ENCODE measurements at regions not wholly inside any gene's neighbourhood (a gene's known extent, or its start where the extent isn't known, plus 50 kb on each side); places are given as distances from the start of the nearest gene placed in this dataset.
"Not testable (repeated sequence)": the region's sequence is repeated elsewhere in the genome, so short reads cannot be mapped to it uniquely, and the experiment has no call there.

DNA sequence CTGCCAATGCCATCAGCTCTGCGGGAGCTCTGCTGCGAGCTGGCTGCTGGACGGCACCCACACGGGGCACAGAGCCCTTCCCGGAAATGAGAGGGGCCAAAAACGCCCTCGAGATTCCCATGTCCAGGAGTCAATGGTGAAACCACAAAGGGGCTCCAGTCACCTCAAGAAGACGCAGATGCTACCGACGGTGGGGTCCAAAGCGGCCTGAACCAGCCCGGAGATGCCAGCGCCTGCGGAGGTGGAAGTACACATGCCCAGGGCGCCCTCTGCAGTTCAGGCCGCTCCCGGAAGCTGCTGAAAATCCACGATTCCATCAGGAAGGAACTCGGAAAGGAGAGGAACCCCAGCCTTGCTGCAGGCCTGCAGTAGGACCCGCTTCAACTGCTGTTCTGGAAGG, 82.4 kb upstream of the SELENOP start:
- DNase-seq (ENCODE audit: low read depth), result no peak

DNA sequence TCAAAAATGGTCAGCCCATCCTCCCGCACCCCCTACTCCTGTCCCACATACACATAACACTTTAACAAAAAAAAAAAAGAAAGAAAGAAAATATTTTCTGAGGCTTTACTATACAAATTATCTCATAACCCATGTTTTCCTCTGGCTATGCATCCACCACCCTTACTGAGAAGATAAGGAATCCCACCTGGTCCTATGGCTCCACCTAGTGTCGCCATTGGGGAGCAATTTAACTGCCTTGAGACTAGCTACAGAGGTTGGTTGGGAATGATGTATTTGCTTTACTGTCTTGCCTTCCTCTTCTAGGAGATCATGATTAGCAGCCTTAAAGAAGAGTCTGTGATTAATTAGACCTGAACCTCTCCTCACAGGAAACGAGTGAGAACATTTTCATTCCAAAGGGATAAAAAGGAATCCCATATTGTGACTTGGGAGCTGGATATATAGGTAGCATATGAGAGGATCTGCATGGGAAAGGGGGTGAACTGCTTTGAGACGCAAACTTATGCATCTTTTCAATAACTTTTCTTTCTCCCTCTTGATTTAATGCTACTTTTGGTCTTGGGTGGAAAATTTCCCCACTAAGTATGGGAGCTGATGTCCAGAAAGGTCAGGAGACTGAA, 77.7 kb upstream of the SELENOP start:
- DNase-seq (ENCODE audit: low read depth), result peak; percentile 24

DNA sequence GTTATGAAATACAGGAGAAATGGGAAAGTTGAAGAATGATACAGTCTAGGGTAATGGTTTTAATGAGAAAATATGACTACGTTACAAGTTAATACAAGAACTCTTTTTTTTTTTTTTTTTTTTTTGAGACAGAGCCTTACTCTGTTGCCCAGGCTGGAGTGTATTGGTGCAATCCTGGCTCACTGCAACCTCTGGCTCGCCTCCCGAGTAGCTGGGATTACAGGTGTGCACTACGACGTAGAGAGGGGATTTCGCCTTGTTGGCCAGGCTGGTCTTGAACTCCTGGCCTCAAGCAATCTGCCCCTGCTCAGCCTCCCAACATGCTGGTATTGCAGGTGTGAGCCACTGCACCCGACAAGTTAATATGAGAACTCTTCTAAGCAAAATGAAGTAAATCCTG, 77.1 kb upstream of the SELENOP start:
- DNase-seq (ENCODE audit: low read depth), result no peak

- DNase-seq (ENCODE audit: low read depth), result no peak
Observed at GRCh38 chr5:42887575-42887974, 75.9 kb upstream of the SELENOP start.

GRCh38 chr5:42887097-42887496, 75.4 kb upstream of the SELENOP start:
- no peak for DNase-seq (ENCODE audit: low read depth)

- DNase-seq (ENCODE audit: low read depth), result no peak
Observed at GRCh38 chr5:42886635-42887034, 74.9 kb upstream of the SELENOP start.

DNA sequence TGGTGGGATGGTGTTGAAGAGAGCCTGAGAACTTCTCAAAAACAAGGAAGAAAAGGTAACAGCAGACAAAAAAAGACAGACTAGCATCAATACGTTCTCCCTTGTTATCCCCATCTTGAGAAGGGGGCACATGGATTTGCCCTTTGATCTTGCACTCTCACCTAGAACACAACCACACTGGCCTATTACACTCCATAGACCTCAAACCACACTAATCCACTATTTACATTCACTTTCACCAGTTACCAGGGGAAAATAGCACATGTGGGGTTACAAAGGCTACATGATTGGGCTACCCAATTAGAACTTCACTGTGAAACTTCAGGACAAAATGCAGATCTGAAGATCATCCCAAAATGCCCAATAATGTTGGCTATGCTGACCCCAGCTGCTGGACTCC, 72.6 kb upstream of the SELENOP start:
- DNase-seq (ENCODE audit: low read depth), result no peak

GRCh38 chr5:42881416-42882117, 69.9 kb upstream of the SELENOP start:
- no peak for DNase-seq (ENCODE audit: low read depth)

DNA sequence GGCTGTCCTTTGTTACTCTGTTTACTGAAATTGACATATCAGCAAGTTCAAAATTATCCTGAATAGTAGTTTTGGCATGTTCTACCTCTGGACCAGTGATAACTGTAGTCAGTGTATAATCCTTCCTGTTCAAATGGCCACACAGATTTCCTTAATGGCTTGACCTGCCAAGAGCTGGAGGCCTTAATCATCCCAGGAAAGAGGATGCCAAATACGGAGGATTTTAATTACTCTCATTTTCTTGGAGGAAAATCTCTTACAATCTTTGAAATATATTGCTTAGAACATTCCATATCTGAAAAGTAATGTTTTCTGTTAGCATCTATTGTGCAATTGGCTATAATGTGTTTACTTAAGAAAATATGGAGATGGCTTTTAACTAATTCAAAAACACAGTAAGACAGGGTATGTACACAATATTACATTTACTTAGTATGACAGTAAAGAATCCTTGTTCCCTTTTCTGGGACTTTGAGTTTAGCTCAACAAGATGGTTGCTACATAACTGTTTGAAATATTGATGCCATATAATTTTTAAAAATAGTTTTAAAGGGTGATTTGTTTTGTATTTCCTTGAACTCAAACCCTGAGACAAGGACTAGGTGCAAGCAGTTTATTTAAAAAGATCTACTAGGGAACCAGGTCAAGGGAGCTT, 68.9 kb upstream of the SELENOP start:
- no peak for DNase-seq (ENCODE audit: low read depth)

DNA sequence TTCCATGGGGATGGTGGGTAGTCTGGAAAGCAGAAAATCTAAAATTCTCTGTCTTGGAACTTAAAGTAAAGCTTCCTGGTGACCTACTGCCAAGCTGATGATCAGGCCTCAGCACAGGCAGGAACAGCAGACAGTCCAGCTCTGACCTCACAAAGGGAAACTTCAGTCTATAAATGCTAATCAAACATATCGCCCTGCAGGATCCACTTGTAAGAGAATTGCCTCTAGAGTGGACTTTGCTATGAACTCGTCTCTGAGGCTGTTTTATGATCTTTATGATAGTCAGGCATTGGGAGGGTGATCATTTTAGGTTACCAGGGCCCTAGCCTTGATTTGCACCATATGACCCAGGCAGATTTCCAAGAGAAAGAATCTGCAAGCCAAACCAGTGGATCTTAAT, 67.6 kb upstream of the SELENOP start:
- no peak for DNase-seq (ENCODE audit: low read depth)

- DNase-seq (ENCODE audit: low read depth), result no peak
Observed at GRCh38 chr5:42878550-42878949, 66.9 kb upstream of the SELENOP start.

- no peak for DNase-seq (ENCODE audit: low read depth)
Observed at GRCh38 chr5:42878041-42878440, 66.3 kb upstream of the SELENOP start.

GRCh38 chr5:42877431-42877830, 65.7 kb upstream of the SELENOP start:
- DNase-seq (ENCODE audit: low read depth), result no peak

DNA sequence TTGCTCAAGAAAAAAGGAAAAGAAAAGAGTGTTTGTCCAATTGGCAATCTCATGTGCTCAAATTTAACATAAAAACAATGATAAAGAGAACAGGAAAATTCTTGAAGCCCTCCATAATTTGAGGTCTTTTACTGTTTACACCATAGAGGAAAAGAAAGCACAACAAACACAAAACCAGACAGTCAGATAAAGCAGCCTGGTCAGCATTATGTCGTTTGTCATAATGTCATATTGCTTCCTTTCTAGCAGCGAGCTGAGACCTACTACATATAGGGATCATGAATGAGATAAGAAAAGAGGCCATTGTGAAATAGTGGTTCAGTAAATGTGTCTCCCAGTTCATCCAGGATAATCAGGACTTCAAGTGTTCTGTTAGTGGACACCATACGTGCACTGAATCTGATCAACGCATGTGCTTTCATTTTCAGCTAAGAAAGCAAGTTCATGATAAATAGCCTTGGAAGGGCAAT, 64.7 kb upstream of the SELENOP start:
- no peak for DNase-seq (ENCODE audit: low read depth)

- DNase-seq (ENCODE audit: low read depth), result no peak
Observed at GRCh38 chr5:42875785-42876374, 64.2 kb upstream of the SELENOP start.

- DNase-seq (ENCODE audit: low read depth), result no peak
Observed at GRCh38 chr5:42875211-42875610, 63.5 kb upstream of the SELENOP start.

DNA sequence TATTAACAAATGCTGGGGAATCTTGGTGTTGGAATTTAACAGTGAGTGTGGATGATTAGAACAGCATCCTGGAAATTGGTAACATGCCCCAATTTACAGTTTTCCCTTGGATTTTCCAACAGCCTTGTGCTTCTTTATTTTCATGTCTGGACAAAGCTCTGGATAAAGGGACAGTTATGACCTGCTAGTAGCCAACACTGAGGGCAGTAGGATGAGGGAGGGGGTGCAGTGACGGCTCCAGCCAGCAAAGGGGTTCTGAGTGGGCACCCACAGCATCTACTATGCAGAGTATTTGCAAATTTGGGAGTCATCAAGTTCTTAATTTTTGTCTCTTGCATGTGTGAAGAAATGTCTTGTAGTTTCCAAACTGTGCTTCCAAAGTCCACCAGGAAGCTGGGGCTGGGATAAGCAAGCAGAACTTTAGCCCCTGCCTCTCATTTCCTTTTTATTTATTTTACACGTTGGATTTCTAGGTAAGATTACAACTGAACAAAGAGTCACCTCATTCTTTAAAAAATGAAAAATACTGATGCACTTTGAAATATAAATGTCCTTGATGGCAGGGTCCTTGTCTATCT, 63.0 kb upstream of the SELENOP start:
- DNase-seq (ENCODE audit: low read depth), result no peak

DNA sequence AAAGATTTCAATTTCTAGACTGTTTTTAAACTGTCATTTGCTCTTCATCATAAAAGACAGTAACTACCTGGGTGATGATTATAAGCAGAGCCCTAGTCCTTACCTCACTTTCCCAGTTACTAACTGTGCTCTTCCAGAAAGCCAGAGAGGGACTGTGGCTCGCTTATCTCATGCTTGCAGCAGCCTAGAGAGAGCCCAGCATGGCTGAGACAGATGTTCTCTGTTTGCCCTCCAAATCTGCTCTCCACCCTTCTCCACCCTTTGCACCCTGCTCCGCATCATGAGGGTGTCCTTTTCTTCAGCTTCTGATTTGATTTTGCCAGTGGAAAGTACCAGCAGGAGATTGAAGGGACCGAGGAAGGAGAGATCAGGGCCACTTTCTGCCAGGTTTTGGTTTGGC, 61.2 kb upstream of the SELENOP start:
- DNase-seq (ENCODE audit: low read depth), result no peak

- no peak for DNase-seq (ENCODE audit: low read depth)
Observed at GRCh38 chr5:42870882-42871418, 59.3 kb upstream of the SELENOP start.

DNA sequence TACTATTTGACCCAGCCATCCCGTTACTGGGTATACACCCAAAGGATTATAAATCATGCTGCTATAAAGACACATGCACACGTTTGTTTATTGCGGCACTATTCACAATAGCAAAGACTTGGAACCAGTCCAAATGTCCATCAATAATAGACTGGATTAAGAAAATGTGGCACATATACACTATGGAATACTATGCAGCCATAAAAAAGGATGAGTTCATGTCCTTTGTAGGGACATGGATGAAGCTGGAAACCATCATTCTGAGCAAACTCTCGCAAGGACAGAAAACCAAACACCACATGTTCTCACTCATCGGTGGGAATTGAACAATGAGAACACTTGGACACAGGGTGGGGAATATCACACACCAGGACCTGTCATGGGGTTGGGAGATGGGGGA, 56.7 kb upstream of the SELENOP start:
- not testable (repeated sequence) for DNase-seq (ENCODE audit: low read depth)

GRCh38 chr5:42864749-42865148, 53.1 kb upstream of the SELENOP start:
- not testable (repeated sequence) for DNase-seq (ENCODE audit: low read depth)
